ENCODE measurements at regions not wholly inside any gene's neighbourhood (a gene's known extent, or its start where the extent isn't known, plus 50 kb on each side); places are given as distances from the start of the nearest gene placed in this dataset.

GRCh38 chrX:124963717-124964116 is 356.0 kb upstream of the TEX13C start, which contains the start of gene TENM1:
- TF ChIP-seq TAF1 (IDR thresholded peaks at IDR 0.05; ENCODE audit: borderline replicate concordance, low read depth, low read length) (no peak), POLR2AphosphoS5 (IDR thresholded peaks at IDR 0.05; ENCODE audit: low read depth, low read length) (no peak)

Data from GM12892 (cell line).